ENCODE measurements at regions not wholly inside any gene's neighbourhood (a gene's known extent, or its start where the extent isn't known, plus 50 kb on each side); places are given as distances from the start of the nearest gene placed in this dataset.

DNA sequence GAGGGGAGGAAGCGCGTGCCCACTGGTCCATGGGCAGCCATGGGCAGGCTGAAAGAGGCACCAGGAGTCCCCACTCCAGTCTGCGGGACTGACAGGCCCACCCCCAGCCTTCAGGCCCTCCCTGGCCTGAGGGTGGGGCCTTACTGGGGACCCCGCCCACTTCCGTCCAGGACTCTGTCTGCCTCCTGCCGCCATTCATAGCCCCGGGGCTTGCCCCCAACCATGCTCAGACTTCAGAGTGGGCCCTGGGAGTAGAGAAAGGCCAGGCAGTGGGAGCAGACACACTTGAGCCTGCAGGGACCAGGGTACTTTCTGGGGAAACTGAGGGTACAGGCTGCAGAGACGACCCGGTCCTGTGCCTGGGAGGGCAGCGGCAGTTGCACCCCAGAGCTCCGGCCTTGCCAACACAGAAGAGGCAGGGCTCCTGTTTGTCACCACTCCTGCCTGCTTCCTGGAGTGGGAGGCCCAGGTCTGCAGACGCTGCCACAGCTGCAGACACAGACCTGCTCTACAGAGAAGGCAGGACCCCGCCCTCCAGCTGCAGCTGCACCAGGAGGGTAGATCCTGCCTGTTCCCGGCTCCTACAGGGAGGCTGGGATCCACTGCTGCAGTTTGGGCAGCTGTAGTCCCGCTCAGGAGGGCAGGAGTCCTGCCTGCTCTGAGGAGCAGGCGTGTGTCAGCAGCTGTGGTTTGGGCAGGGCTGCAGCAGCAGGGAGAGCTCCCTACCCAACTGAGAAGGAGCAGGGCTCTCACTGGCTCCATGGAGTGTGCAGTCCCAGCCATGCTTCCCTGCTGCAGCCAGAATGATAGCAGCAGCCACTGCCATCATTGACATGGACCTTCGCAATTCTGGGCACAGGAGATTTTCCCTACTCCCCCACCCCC lies 387.9 kb upstream of the ANO3 start:
- H3K27me3 ChIP-seq (ENCODE audit: insufficient read depth, low read depth): no peaks in the 10 kb centered on the region
- H3K27ac ChIP-seq: no peak overlapping the region
- no peaks in the 10 kb centered on the region for H3K4me1 ChIP-seq (ENCODE audit: low read depth, poor library complexity, severe bottlenecking)
- no peaks in the 10 kb centered on the region for H3K36me3 ChIP-seq (ENCODE audit: insufficient read depth)
- TF ChIP-seq, protein P1, sequence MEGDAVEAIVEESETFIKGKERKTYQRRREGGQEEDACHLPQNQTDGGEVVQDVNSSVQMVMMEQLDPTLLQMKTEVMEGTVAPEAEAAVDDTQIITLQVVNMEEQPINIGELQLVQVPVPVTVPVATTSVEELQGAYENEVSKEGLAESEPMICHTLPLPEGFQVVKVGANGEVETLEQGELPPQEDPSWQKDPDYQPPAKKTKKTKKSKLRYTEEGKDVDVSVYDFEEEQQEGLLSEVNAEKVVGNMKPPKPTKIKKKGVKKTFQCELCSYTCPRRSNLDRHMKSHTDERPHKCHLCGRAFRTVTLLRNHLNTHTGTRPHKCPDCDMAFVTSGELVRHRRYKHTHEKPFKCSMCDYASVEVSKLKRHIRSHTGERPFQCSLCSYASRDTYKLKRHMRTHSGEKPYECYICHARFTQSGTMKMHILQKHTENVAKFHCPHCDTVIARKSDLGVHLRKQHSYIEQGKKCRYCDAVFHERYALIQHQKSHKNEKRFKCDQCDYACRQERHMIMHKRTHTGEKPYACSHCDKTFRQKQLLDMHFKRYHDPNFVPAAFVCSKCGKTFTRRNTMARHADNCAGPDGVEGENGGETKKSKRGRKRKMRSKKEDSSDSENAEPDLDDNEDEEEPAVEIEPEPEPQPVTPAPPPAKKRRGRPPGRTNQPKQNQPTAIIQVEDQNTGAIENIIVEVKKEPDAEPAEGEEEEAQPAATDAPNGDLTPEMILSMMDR (conservative IDR thresholded peaks at IDR 0.05; ENCODE audit: low read depth, low read length): no peak
- H2AFZ ChIP-seq (ENCODE audit: low read depth): no peak overlapping the region
- H3K4me2 ChIP-seq: no peak overlapping the region
- H3K79me2 ChIP-seq (ENCODE audit: insufficient read depth, low read depth): no peaks in the 10 kb centered on the region
- no peaks in the 10 kb centered on the region for H4K20me1 ChIP-seq (ENCODE audit: insufficient read depth)
- H3K4me3 ChIP-seq (IDR thresholded peaks at IDR 0.05; ENCODE audit: insufficient read depth, low read depth, low read length): no peak overlapping the region
- H3K9ac ChIP-seq: no peak overlapping the region

DNA sequence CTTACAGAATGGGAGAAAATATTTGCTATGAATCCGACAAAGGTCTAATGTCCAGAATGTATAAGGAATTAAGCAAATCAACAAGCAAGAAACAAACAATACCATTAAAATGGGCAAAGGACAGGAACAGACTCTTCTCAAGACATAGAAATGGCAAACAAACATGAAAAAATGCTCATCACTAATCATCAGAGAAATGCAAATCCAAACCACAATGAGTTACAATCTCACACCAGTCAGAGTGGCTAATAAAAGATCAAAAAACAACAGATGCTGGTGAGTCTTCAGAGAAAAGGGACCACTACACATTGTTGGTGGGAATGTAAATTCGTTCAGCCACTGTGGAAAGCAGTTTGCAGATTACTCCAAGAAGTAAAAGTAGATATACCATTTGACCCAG lies 382.0 kb upstream of the ANO3 start:
- TF ChIP-seq, protein P1 (conservative IDR thresholded peaks at IDR 0.05; ENCODE audit: low read depth, low read length): no peak

GRCh38 chr11:25953006-25953405 lies 378.9 kb upstream of the ANO3 start:
- H3K4me3 ChIP-seq (IDR thresholded peaks at IDR 0.05; ENCODE audit: insufficient read depth, low read depth, low read length): no peak overlapping the region
- H3K36me3 ChIP-seq (ENCODE audit: insufficient read depth): no peaks in the 10 kb centered on the region
- no peak overlapping the region for H3K4me2 ChIP-seq
- H3K27me3 ChIP-seq (ENCODE audit: insufficient read depth, low read depth): no peaks in the 10 kb centered on the region
- H3K4me1 ChIP-seq (ENCODE audit: low read depth, poor library complexity, severe bottlenecking): no peaks in the 10 kb centered on the region
- H3K27ac ChIP-seq: no peak overlapping the region
- no peak overlapping the region for H3K9ac ChIP-seq
- TF ChIP-seq, protein P1 (conservative IDR thresholded peaks at IDR 0.05; ENCODE audit: low read depth, low read length): no peak
- H3K79me2 ChIP-seq (ENCODE audit: insufficient read depth, low read depth): no peaks in the 10 kb centered on the region
- H2AFZ ChIP-seq (ENCODE audit: low read depth): no peak overlapping the region
- no peaks in the 10 kb centered on the region for H4K20me1 ChIP-seq (ENCODE audit: insufficient read depth)

More for the DNA sequence above, 382.0 kb upstream of the ANO3 start:
- H3K4me2 ChIP-seq: no peak overlapping the region
- no peaks in the 10 kb centered on the region for H3K79me2 ChIP-seq (ENCODE audit: insufficient read depth, low read depth)
- no peak overlapping the region for H2AFZ ChIP-seq (ENCODE audit: low read depth)
- no peak overlapping the region for H3K9ac ChIP-seq
- no peaks in the 10 kb centered on the region for H3K27me3 ChIP-seq (ENCODE audit: insufficient read depth, low read depth)
- no peaks in the 10 kb centered on the region for H3K36me3 ChIP-seq (ENCODE audit: insufficient read depth)
- H3K27ac ChIP-seq: no peak overlapping the region
- H3K4me1 ChIP-seq (ENCODE audit: low read depth, poor library complexity, severe bottlenecking): no peaks in the 10 kb centered on the region
- no peaks in the 10 kb centered on the region for H4K20me1 ChIP-seq (ENCODE audit: insufficient read depth)
- H3K4me3 ChIP-seq (IDR thresholded peaks at IDR 0.05; ENCODE audit: insufficient read depth, low read depth, low read length): no peak overlapping the region

GRCh38 chr11:25958045-25958444 lies 373.9 kb upstream of the ANO3 start:
- no peak overlapping the region for H3K9ac ChIP-seq
- H3K4me1 ChIP-seq (ENCODE audit: low read depth, poor library complexity, severe bottlenecking): no peaks in the 10 kb centered on the region
- H3K4me3 ChIP-seq (IDR thresholded peaks at IDR 0.05; ENCODE audit: insufficient read depth, low read depth, low read length): no peak overlapping the region
- H3K27me3 ChIP-seq (ENCODE audit: insufficient read depth, low read depth): no peaks in the 10 kb centered on the region
- no peak overlapping the region for H3K4me2 ChIP-seq
- no peaks in the 10 kb centered on the region for H4K20me1 ChIP-seq (ENCODE audit: insufficient read depth)
- H3K27ac ChIP-seq: no peak overlapping the region
- TF ChIP-seq, protein P1 (conservative IDR thresholded peaks at IDR 0.05; ENCODE audit: low read depth, low read length): no peak
- no peaks in the 10 kb centered on the region for H3K36me3 ChIP-seq (ENCODE audit: insufficient read depth)
- no peak overlapping the region for H2AFZ ChIP-seq (ENCODE audit: low read depth)
- no peaks in the 10 kb centered on the region for H3K79me2 ChIP-seq (ENCODE audit: insufficient read depth, low read depth)

Measured in KMS-11 (cell line).